Liver (tissue), 2 donors: ENCODE measurements at regions not wholly inside any gene's neighbourhood (a gene's known extent, or its start where the extent isn't known, plus 50 kb on each side); places are given as distances from the start of the nearest gene placed in this dataset.

Experiments used
- CTCF ChIP-seq: fragments of 150-350 bp; IDR thresholded peaks from 2 replicates; pipeline ENCODE4 v1.5.1; 2017; ENCODE audit warnings: improper control_type of control experiment, low read depth, low read length; ENCODE audit not compliant: missing input control
- YY1 ChIP-seq: IDR thresholded peaks from 2 replicates; pipeline ENCODE4 v1.6.1; 2016; ENCODE audit warnings: antibody characterized with exemption, mild to moderate bottlenecking
- donor health status: healthy.

GRCh38 chr7:91379991-91380390 is 115.8 kb downstream of the FZD1 start:
- no peak for TF ChIP-seq CTCF
- TF ChIP-seq YY1, result no peak
